Keratinocyte (primary cell): ENCODE measurements at regions not wholly inside any gene's neighbourhood (a gene's known extent, or its start where the extent isn't known, plus 50 kb on each side); places are given as distances from the start of the nearest gene placed in this dataset.

ENCODE experiments used
- EZH2 ChIP-seq: IDR thresholded peaks from one replicate; pipeline ENCODE4 v1.6.1; 2012; ENCODE audit warnings: inconsistent platforms, mild to moderate bottlenecking, low read length, moderate library complexity
- TF ChIP-seq, protein P1 (sequence below), 3 experiments: IDR thresholded peaks in 1 of 3; conservative IDR thresholded peaks in 1 of 3; optimal IDR thresholded peaks in 1 of 3; 2 replicates in 2 of 3; 3 replicates in 1 of 3; pipeline versions ENCODE3 to v1.5.1; 2011; ENCODE audit warnings: low read length in 3 of 3, mild to moderate bottlenecking in 3 of 3, moderate library complexity in 2 of 3, control low read depth in 1 of 3, inconsistent platforms in 1 of 3; ENCODE audit not compliant: insufficient read depth in 2 of 3; ENCODE audit errors: extremely low read depth in 1 of 3

DNA sequence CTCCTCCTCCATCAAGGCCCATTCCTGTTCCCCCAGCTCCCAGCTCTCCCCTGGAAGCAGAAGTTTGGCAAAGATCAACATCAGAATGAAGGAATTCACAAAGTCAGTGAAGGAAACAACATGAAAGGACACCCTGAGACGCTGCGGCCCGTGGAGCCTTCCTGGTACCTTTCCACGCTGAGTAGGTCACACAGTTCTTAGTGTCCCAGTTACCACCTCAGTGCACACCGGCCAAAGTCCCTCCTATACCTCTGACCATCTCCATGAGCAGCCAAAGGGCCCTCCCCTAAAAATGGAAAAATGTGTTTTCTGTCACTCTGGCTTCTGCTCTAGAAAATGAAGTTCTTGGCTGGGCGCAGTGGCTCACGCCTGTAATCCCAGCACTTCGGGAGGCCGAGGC is 191.6 kb upstream of the AGAP1 start:
- TF ChIP-seq, protein P1, sequence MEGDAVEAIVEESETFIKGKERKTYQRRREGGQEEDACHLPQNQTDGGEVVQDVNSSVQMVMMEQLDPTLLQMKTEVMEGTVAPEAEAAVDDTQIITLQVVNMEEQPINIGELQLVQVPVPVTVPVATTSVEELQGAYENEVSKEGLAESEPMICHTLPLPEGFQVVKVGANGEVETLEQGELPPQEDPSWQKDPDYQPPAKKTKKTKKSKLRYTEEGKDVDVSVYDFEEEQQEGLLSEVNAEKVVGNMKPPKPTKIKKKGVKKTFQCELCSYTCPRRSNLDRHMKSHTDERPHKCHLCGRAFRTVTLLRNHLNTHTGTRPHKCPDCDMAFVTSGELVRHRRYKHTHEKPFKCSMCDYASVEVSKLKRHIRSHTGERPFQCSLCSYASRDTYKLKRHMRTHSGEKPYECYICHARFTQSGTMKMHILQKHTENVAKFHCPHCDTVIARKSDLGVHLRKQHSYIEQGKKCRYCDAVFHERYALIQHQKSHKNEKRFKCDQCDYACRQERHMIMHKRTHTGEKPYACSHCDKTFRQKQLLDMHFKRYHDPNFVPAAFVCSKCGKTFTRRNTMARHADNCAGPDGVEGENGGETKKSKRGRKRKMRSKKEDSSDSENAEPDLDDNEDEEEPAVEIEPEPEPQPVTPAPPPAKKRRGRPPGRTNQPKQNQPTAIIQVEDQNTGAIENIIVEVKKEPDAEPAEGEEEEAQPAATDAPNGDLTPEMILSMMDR (optimal IDR thresholded peaks at IDR 0.05 in 1 of 3, IDR thresholded peaks at IDR 0.05 in 1 of 3, conservative IDR thresholded peaks at IDR 0.05 in 1 of 3; ENCODE audit: extremely low read depth in 1 of 3, insufficient read depth in 2 of 3, low read length in 3 of 3) = no peak
- TF ChIP-seq EZH2 = no peak
